PC-9 (cell line): ENCODE measurements at regions not wholly inside any gene's neighbourhood (a gene's known extent, or its start where the extent isn't known, plus 50 kb on each side); places are given as distances from the start of the nearest gene placed in this dataset.

ENCODE experiments used
- CTCF ChIP-seq: fragments of 200-600 bp; sonication (generic); conservative IDR thresholded peaks from 2 replicates; pipeline ENCODE4 v1.6.1; 2017; ENCODE audit warnings: mixed run types, antibody characterized with exemption, mild to moderate bottlenecking, moderate library complexity
- EZH2 ChIP-seq: fragments of 200-600 bp; sonication (generic); IDR thresholded peaks from 2 replicates; pipeline ENCODE4 v1.8.0; 2017; ENCODE audit warnings: antibody characterized with exemption, low read depth

- no peak for TF ChIP-seq CTCF
- TF ChIP-seq EZH2, result no peak
Observed at GRCh38 chr2:14867853-14868252, 235.3 kb downstream of the LRATD1 start.
